Left ventricle myocardium inferior (tissue), 1 donor: ENCODE measurements at regions not wholly inside any gene's neighbourhood (a gene's known extent, or its start where the extent isn't known, plus 50 kb on each side); places are given as distances from the start of the nearest gene placed in this dataset.

Experiments
- DNase-seq: peaks from one replicate; pipeline ENCODE4 v3.0.0-alpha.2; 2020
- H3K27ac ChIP-seq: fragments of 200-600 bp; replicated peaks from 2 replicates; pipeline ENCODE4 v1.8.0; 2021
- H3K27me3 ChIP-seq: fragments of 200-600 bp; 2 replicates; pipeline ENCODE4 v1.8.0; 2021; ENCODE audit warnings: low read depth
- H3K36me3 ChIP-seq: fragments of 200-600 bp; 2 replicates; pipeline ENCODE4 v1.8.0; 2021
- H3K4me1 ChIP-seq: fragments of 200-600 bp; 2 replicates; pipeline ENCODE4 v1.8.0; 2021
- H3K4me3 ChIP-seq: fragments of 200-600 bp; 2 replicates; pipeline ENCODE4 v1.8.0; 2021; ENCODE audit warnings: mild to moderate bottlenecking, moderate library complexity
- H3K9me3 ChIP-seq: fragments of 200-600 bp; replicated peaks from 2 replicates; pipeline ENCODE4 v1.8.0; 2021
- intact Hi-C: fragments of 100-400 bp; cut with micrococcal nuclease; formaldehyde crosslinking; loops from one replicate; pipeline ENCODE4 v1.11.0; 2022
- TF ChIP-seq, protein P1 (sequence below): fragments of 200-600 bp; IDR thresholded peaks from 2 replicates; pipeline ENCODE4 v1.8.0; 2021; ENCODE audit warnings: antibody characterized with exemption, mild to moderate bottlenecking, borderline replicate concordance
- donor health status: DM: no; HTN: yes; CAD: no; lungs with severe emphysema.

DNA sequence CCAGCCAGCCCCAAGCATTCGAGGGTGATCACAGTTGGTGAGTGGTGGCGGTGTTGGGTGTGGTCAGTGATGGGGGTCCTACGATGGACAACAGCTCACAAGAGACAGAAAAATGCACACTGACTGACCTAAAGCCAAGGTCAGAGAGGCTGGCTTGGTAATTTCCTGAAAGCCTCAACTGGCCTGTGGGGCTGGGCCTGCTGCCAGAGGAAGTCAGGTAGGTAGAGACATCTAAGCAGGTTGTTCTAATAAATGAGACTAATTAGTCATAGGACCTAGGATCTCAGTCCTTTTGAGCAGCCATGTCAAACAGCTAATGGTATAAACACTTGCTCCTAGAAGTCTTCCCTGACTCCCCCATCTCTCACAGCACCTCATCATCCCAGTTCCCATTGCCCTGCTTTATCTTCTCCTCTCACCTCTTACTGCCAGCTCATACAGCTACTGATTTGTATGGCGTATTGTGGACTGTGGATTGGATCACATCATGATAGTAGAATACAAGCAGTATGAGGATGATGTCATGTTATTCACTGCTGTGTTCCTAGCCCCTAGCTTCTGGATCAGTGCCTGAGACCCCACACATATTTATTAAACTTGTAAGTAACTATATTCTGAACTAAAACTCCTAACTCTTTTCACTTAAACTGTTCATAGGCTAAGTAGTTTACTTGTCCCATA, 262.9 kb upstream of the KLHL29 start:
- Histone ChIP-seq H3K36me3 (no peaks in the 10 kb centered on the region), H3K4me1 (no peaks in the 10 kb centered on the region), H3K27me3 (peaks cover 32% of the 10 kb centered on the region), H3K9me3 (no peaks in the 10 kb centered on the region), H3K27ac (no peak overlapping the region), H3K4me3 (no peak overlapping the region)
- intact Hi-C loops, result no loop called here
- DNase-seq, result no peak
- TF ChIP-seq, protein P1, sequence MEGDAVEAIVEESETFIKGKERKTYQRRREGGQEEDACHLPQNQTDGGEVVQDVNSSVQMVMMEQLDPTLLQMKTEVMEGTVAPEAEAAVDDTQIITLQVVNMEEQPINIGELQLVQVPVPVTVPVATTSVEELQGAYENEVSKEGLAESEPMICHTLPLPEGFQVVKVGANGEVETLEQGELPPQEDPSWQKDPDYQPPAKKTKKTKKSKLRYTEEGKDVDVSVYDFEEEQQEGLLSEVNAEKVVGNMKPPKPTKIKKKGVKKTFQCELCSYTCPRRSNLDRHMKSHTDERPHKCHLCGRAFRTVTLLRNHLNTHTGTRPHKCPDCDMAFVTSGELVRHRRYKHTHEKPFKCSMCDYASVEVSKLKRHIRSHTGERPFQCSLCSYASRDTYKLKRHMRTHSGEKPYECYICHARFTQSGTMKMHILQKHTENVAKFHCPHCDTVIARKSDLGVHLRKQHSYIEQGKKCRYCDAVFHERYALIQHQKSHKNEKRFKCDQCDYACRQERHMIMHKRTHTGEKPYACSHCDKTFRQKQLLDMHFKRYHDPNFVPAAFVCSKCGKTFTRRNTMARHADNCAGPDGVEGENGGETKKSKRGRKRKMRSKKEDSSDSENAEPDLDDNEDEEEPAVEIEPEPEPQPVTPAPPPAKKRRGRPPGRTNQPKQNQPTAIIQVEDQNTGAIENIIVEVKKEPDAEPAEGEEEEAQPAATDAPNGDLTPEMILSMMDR, result no peak

DNA sequence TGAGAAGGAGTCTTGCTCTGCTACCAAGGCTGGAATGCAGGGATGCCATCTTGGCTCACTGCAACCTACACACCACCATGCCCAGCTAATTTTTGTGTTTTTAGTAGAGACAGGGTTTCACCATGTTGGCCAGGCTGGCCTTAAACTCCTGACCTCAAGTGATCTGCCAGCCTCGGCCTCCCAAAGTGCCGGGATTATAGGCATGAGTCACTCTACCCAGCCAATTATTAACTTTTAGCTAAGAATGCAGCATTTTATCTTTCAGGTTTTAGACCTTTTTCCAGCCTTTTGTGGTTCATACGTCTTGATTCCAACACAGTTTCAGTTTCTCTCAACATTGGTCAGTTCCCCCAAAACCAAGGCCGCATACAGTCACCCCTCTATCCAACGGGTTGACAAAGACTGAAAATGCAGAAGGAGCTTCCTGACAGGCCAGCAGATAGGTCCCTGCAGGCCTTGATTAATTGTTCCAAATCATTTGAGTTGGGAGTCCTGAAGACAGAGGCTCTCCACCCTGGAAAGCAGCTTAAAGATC, 262.2 kb upstream of the KLHL29 start:
- no peaks in the 10 kb centered on the region for H3K36me3 ChIP-seq
- no peaks in the 10 kb centered on the region for H3K9me3 ChIP-seq
- DNase-seq, result no peak
- TF ChIP-seq, protein P1, result no peak
- no peak overlapping the region for H3K27ac ChIP-seq
- H3K27me3 ChIP-seq, result peaks cover 37% of the 10 kb centered on the region
- no peaks in the 10 kb centered on the region for H3K4me1 ChIP-seq
- intact Hi-C loops, result no loop called here
- H3K4me3 ChIP-seq, result no peak overlapping the region

DNA sequence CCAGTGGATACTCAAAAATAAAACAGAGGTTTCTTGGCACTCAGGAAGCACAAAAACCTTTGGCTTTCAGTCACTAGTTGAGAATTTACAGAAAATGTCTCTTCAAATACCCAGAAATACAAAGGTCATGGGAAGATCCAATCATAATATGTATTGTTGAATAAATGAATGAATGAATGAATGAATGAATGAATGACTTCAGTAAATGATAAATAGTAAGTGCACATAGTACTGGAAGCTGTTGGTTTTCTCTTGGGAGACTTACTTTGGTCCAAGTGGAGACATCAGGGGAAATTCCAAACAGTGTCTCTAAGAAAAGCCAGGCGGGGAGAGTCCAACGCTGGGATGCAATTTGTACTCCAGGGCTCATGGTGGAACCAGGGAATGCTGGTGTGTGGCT, 261.3 kb upstream of the KLHL29 start:
- TF ChIP-seq, protein P1, result no peak
- Histone ChIP-seq H3K4me1 (no peaks in the 10 kb centered on the region), H3K27me3 (peaks cover 34% of the 10 kb centered on the region), H3K27ac (no peak overlapping the region), H3K9me3 (peaks cover 6% of the 10 kb centered on the region), H3K4me3 (no peak overlapping the region), H3K36me3 (no peaks in the 10 kb centered on the region)
- no peak for DNase-seq
- intact Hi-C loops, result no loop called here

DNA sequence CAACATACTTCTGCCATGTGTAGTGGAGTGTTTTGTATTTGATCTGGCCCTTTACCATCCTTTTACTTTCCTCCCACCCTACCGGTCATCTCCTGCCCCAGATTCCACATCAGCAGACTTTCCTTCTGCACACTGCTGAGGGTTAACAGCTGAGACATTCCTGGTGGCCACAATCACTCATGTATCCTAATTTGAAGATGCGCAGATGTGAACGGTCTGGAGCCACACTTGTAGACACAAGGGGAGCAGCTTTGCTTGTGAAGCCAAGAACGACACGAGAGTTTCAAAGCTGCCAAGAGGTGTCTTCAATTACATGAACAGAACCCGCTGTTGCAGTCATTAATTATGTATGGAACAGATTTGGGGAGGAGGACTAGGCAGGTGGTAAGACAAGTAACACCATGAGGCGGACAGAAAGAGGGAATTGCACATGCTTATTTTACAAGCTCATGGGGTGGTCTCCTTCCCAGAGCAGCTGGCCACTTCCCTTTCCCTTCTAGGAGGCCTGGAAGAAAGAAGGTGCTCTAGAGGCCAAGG, 260.7 kb upstream of the KLHL29 start:
- Histone ChIP-seq H3K27me3 (peaks cover 32% of the 10 kb centered on the region), H3K4me1 (no peaks in the 10 kb centered on the region), H3K27ac (no peak overlapping the region), H3K36me3 (no peaks in the 10 kb centered on the region), H3K9me3 (peaks cover 8% of the 10 kb centered on the region), H3K4me3 (no peak overlapping the region)
- TF ChIP-seq, protein P1, result no peak
- intact Hi-C loops, result no loop called here
- DNase-seq, result no peak

DNA sequence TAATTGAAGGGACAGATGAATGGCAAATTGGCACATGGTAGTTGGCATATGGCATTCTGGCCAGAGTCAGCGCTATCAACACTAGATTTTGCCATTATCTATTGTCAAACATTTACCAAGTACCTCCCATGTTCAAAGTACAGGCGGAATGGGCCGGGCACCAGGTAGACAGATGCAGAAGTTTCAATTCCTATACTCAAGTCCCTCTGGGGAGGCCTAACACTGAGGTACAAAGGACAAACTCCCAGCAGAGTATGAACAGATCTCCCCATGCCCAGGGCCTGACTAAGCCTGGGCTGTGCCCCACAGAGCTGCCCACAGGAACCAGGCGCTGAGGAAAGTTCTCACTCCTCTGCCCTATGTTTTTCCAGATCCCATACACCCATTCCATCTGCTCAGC, 257.5 kb upstream of the KLHL29 start:
- DNase-seq, result no peak
- H3K4me1 ChIP-seq, result no peaks in the 10 kb centered on the region
- H3K27me3 ChIP-seq, result peaks cover 32% of the 10 kb centered on the region
- H3K4me3 ChIP-seq, result no peak overlapping the region
- intact Hi-C loops, result no loop called here
- H3K27ac ChIP-seq, result no peak overlapping the region
- peaks cover 8% of the 10 kb centered on the region for H3K9me3 ChIP-seq
- TF ChIP-seq, protein P1, result no peak
- no peaks in the 10 kb centered on the region for H3K36me3 ChIP-seq
